Peyer's patch (tissue), 4 donors: ENCODE measurements at regions not wholly inside any gene's neighbourhood (a gene's known extent, or its start where the extent isn't known, plus 50 kb on each side); places are given as distances from the start of the nearest gene placed in this dataset.

Experiments used
- POLR2A ChIP-seq, 2 donors: fragments of 450-650 bp; IDR thresholded peaks; one replicate each; pipeline ENCODE4 v1.5.1; 2017; ENCODE audit warnings: antibody characterized with exemption in 2 of 2, mild to moderate bottlenecking in 2 of 2, moderate library complexity in 2 of 2
- TF ChIP-seq, protein P1 (sequence below), 6 experiments: fragments of 450-650 bp in 4 of 6; fragments of 200-600 bp in 2 of 6; sonication (generic) in 1 of 6; IDR thresholded peaks; one replicate each; pipeline ENCODE4 v1.5.1; 2017 to 2019; ENCODE audit warnings: antibody characterized with exemption in 6 of 6, mild to moderate bottlenecking in 3 of 6, moderate library complexity in 1 of 6

DNA sequence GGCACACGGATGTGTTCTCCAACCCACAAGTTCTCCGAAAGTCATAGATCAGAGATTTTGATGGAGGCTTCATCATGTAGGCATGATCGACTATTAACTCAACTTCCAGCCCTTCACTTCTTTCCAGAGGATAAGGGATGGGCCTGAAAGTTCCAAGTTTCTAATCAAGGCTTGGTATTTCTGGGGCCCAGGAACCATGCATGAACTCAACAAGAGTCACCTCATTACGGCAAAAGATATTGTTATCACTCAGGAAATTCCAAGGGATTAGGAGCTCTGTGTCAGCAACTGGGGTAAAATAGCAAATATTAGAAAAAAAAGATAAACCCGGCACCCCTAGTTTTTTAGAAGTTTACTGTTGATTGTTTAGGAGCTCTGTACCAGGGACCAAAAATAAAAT is 240.1 kb upstream of the PPP1R2C start:
- TF ChIP-seq, protein P1, sequence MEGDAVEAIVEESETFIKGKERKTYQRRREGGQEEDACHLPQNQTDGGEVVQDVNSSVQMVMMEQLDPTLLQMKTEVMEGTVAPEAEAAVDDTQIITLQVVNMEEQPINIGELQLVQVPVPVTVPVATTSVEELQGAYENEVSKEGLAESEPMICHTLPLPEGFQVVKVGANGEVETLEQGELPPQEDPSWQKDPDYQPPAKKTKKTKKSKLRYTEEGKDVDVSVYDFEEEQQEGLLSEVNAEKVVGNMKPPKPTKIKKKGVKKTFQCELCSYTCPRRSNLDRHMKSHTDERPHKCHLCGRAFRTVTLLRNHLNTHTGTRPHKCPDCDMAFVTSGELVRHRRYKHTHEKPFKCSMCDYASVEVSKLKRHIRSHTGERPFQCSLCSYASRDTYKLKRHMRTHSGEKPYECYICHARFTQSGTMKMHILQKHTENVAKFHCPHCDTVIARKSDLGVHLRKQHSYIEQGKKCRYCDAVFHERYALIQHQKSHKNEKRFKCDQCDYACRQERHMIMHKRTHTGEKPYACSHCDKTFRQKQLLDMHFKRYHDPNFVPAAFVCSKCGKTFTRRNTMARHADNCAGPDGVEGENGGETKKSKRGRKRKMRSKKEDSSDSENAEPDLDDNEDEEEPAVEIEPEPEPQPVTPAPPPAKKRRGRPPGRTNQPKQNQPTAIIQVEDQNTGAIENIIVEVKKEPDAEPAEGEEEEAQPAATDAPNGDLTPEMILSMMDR (IDR thresholded peaks at IDR 0.05): no peak
- TF ChIP-seq POLR2A (IDR thresholded peaks at IDR 0.05): no peak
